SKM-1 treated with dmso at 0.1 percent for 144 hours (cell line): ENCODE measurements at regions not wholly inside any gene's neighbourhood (a gene's known extent, or its start where the extent isn't known, plus 50 kb on each side); places are given as distances from the start of the nearest gene placed in this dataset.
"Not testable (repeated sequence)": the region's sequence is repeated elsewhere in the genome, so short reads cannot be mapped to it uniquely, and the experiment has no call there.

Experiments
- DNase-seq: peaks from one replicate; lab custom pipeline; 2025; ENCODE audit not compliant: unreplicated experiment; lab: John Stamatoyannopoulos, UW

- DNase-seq, result no peak
These were observed 360.2 kb downstream of the HHIPL2 start for GRCh38 chr1:222187566-222188332.

- no peak for DNase-seq
These were observed 365.3 kb downstream of the HHIPL2 start for GRCh38 chr1:222182641-222183040.

- no peak for DNase-seq
These were observed 366.7 kb downstream of the HHIPL2 start for GRCh38 chr1:222181191-222181590.

GRCh38 chr1:222177496-222177895 is 370.4 kb downstream of the HHIPL2 start:
- not testable (repeated sequence) for DNase-seq

GRCh38 chr1:222171005-222171404 is 376.9 kb downstream of the HHIPL2 start:
- peak; percentile 58 for DNase-seq

- no peak for DNase-seq
These were observed 379.3 kb downstream of the HHIPL2 start for GRCh38 chr1:222168621-222169020.

GRCh38 chr1:222167896-222168295 is 380.0 kb downstream of the HHIPL2 start:
- DNase-seq, result no peak

GRCh38 chr1:222167111-222167510 is 380.8 kb downstream of the HHIPL2 start:
- peak; percentile 24 for DNase-seq

- no peak for DNase-seq
These were observed 382.3 kb downstream of the HHIPL2 start for GRCh38 chr1:222165629-222166028.

GRCh38 chr1:222163895-222164294 is 384.0 kb downstream of the HHIPL2 start:
- no peak for DNase-seq

GRCh38 chr1:222161676-222162075 is 386.2 kb downstream of the HHIPL2 start:
- no peak for DNase-seq

GRCh38 chr1:222157612-222158011 is 390.3 kb downstream of the HHIPL2 start:
- no peak for DNase-seq

GRCh38 chr1:222140206-222140605 is 398.3 kb upstream of the DUSP10 start:
- no peak for DNase-seq

GRCh38 chr1:222138095-222138494 is 396.2 kb upstream of the DUSP10 start:
- no peak for DNase-seq

GRCh38 chr1:222136869-222137268 is 395.0 kb upstream of the DUSP10 start:
- DNase-seq, result no peak

- no peak for DNase-seq
These were observed 387.2 kb upstream of the DUSP10 start for GRCh38 chr1:222129041-222129440.

GRCh38 chr1:222127526-222128152 is 385.8 kb upstream of the DUSP10 start:
- no peak for DNase-seq

GRCh38 chr1:222127096-222127495 is 385.2 kb upstream of the DUSP10 start:
- no peak for DNase-seq

- no peak for DNase-seq
These were observed 384.2 kb upstream of the DUSP10 start for GRCh38 chr1:222126052-222126451.

- DNase-seq, result no peak
These were observed 382.7 kb upstream of the DUSP10 start for GRCh38 chr1:222124602-222125001.

- DNase-seq, result no peak
These were observed 381.2 kb upstream of the DUSP10 start for GRCh38 chr1:222123111-222123510.

- DNase-seq, result no peak
These were observed 375.9 kb upstream of the DUSP10 start for GRCh38 chr1:222117809-222118208.
